ENCODE measurements at regions not wholly inside any gene's neighbourhood (a gene's known extent, or its start where the extent isn't known, plus 50 kb on each side); places are given as distances from the start of the nearest gene placed in this dataset.

DNA sequence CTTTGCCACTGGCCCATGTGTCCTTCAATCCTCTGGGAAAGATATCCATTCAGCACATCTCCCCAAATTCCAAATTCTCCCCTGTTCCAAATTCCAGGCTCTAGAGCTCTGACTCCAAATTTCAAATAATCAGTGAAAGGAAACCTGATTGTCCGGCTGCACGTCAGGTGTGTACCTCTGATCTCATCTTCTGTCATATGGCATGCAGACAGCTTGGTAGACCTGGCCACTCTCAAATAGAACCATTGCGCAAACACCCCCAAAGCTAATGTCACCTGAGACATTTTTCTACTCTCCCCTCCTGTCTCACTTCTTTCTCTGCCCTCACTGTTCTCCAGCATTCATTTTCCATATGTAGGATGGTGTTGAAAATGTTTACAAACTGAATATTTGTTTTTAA lies 337.0 kb upstream of the DYNLRB2 start:
- TF ChIP-seq, protein P1, sequence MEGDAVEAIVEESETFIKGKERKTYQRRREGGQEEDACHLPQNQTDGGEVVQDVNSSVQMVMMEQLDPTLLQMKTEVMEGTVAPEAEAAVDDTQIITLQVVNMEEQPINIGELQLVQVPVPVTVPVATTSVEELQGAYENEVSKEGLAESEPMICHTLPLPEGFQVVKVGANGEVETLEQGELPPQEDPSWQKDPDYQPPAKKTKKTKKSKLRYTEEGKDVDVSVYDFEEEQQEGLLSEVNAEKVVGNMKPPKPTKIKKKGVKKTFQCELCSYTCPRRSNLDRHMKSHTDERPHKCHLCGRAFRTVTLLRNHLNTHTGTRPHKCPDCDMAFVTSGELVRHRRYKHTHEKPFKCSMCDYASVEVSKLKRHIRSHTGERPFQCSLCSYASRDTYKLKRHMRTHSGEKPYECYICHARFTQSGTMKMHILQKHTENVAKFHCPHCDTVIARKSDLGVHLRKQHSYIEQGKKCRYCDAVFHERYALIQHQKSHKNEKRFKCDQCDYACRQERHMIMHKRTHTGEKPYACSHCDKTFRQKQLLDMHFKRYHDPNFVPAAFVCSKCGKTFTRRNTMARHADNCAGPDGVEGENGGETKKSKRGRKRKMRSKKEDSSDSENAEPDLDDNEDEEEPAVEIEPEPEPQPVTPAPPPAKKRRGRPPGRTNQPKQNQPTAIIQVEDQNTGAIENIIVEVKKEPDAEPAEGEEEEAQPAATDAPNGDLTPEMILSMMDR (IDR thresholded peaks at IDR 0.05), result no peak
- TF ChIP-seq ESRRA (CRISPR knock-in tag; IDR thresholded peaks at IDR 0.05; ENCODE audit: borderline replicate concordance), result no peak
- TF ChIP-seq, protein P2, sequence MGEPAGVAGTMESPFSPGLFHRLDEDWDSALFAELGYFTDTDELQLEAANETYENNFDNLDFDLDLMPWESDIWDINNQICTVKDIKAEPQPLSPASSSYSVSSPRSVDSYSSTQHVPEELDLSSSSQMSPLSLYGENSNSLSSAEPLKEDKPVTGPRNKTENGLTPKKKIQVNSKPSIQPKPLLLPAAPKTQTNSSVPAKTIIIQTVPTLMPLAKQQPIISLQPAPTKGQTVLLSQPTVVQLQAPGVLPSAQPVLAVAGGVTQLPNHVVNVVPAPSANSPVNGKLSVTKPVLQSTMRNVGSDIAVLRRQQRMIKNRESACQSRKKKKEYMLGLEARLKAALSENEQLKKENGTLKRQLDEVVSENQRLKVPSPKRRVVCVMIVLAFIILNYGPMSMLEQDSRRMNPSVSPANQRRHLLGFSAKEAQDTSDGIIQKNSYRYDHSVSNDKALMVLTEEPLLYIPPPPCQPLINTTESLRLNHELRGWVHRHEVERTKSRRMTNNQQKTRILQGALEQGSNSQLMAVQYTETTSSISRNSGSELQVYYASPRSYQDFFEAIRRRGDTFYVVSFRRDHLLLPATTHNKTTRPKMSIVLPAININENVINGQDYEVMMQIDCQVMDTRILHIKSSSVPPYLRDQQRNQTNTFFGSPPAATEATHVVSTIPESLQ (CRISPR knock-in tag; IDR thresholded peaks at IDR 0.05), result no peak
- no peak for TF ChIP-seq NR1H2 (CRISPR knock-in tag; IDR thresholded peaks at IDR 0.05)
- TF ChIP-seq, protein P3, sequence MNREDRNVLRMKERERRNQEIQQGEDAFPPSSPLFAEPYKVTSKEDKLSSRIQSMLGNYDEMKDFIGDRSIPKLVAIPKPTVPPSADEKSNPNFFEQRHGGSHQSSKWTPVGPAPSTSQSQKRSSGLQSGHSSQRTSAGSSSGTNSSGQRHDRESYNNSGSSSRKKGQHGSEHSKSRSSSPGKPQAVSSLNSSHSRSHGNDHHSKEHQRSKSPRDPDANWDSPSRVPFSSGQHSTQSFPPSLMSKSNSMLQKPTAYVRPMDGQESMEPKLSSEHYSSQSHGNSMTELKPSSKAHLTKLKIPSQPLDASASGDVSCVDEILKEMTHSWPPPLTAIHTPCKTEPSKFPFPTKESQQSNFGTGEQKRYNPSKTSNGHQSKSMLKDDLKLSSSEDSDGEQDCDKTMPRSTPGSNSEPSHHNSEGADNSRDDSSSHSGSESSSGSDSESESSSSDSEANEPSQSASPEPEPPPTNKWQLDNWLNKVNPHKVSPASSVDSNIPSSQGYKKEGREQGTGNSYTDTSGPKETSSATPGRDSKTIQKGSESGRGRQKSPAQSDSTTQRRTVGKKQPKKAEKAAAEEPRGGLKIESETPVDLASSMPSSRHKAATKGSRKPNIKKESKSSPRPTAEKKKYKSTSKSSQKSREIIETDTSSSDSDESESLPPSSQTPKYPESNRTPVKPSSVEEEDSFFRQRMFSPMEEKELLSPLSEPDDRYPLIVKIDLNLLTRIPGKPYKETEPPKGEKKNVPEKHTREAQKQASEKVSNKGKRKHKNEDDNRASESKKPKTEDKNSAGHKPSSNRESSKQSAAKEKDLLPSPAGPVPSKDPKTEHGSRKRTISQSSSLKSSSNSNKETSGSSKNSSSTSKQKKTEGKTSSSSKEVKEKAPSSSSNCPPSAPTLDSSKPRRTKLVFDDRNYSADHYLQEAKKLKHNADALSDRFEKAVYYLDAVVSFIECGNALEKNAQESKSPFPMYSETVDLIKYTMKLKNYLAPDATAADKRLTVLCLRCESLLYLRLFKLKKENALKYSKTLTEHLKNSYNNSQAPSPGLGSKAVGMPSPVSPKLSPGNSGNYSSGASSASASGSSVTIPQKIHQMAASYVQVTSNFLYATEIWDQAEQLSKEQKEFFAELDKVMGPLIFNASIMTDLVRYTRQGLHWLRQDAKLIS (CRISPR knock-in tag; IDR thresholded peaks at IDR 0.05; ENCODE audit: borderline replicate concordance), result no peak

Data from WTC11 (cell line).